ENCODE measurements at regions not wholly inside any gene's neighbourhood (a gene's known extent, or its start where the extent isn't known, plus 50 kb on each side); places are given as distances from the start of the nearest gene placed in this dataset.
"Not testable (repeated sequence)": the region's sequence is repeated elsewhere in the genome, so short reads cannot be mapped to it uniquely, and the experiment has no call there.

DNA sequence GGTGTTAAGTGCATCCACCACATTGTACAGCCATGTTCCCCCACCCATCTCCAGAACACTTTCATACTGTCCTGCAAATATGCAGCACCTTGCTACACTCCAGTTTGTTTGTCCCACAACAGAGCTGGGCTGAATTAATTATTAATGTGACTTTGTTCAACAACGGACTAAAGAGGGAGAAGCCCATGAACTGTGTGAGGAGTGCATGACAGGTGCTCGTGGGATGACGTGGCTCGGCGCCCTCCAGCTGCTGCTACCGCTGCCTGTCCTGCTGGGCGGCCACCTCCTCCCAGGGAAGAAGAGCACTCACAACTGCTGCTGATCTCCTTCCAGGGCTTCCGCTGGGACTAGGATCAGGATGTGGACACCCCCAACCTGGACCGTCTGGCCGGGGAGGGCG is 111.2 kb upstream of the DEFB108B start:
- H3K27ac ChIP-seq (ENCODE audit: low read length); H3K4me1 ChIP-seq (ENCODE audit: control insufficient read depth, insufficient read depth, low read length); H3K27me3 ChIP-seq (ENCODE audit: control insufficient read depth, insufficient read depth, low read length); H3K9me3 ChIP-seq (ENCODE audit: control insufficient read depth, insufficient read depth, low read length); H3K36me3 ChIP-seq (ENCODE audit: control insufficient read depth, insufficient read depth, low read length); H3K4me3 ChIP-seq (ENCODE audit: low read length); DNase-seq (ENCODE audit: low read depth, low spot score): not testable (repeated sequence)
- no CpG with 5 or more reads among the region's 11 CpGs for WGBS (ENCODE audit: insufficient coverage, insufficient read length)

DNA sequence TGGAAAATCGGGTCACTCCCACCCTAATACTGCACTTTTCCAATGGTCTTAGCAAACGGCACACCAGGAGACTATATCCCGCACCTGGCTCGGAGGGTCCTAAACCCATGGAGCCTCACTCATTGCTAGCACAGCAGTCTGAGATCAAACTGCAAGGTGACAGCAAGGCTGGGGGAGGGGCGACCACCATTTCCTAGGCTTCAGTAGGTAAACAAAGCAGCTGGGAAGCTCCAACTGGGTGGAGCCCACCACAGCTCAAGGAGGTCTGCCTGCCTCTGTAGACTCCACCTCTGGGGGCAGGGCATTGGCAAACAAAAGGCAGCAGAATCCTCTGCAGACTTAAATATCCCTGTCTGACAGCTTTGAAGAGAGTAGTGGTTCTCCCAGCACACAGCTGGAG is 109.0 kb upstream of the DEFB108B start:
- not testable (repeated sequence) for H3K4me1 ChIP-seq (ENCODE audit: control insufficient read depth, insufficient read depth, low read length); H3K27me3 ChIP-seq (ENCODE audit: control insufficient read depth, insufficient read depth, low read length); H3K9me3 ChIP-seq (ENCODE audit: control insufficient read depth, insufficient read depth, low read length); DNase-seq (ENCODE audit: low read depth, low spot score); H3K36me3 ChIP-seq (ENCODE audit: control insufficient read depth, insufficient read depth, low read length); H3K4me3 ChIP-seq (ENCODE audit: low read length); H3K27ac ChIP-seq (ENCODE audit: low read length)
- no CpG with 5 or more reads among the region's 5 CpGs for WGBS (ENCODE audit: insufficient coverage, insufficient read length)

DNA sequence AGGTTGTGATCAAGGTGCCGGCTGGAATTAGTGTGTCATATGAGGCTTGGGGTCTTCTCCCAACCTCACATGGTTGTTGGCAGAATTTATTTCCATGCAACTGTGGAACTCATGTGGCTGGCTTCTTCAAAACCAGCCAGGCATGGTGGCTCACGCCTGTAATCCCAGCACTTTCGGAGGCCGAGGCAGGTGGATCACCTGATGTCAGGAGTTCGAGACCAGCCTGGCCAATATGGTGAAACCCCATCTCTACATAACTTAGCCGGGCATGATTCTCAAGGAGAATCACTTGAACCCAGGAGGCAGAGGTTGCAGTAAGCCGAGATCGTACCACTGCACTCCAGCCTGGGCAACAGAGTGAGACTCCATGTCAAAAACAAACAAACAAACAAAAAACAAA is 102.3 kb upstream of the DEFB108B start:
- H3K27me3 ChIP-seq (ENCODE audit: control insufficient read depth, insufficient read depth, low read length); H3K4me1 ChIP-seq (ENCODE audit: control insufficient read depth, insufficient read depth, low read length); H3K9me3 ChIP-seq (ENCODE audit: control insufficient read depth, insufficient read depth, low read length); H3K4me3 ChIP-seq (ENCODE audit: low read length); DNase-seq (ENCODE audit: low read depth, low spot score); H3K27ac ChIP-seq (ENCODE audit: low read length); H3K36me3 ChIP-seq (ENCODE audit: control insufficient read depth, insufficient read depth, low read length): not testable (repeated sequence)
- WGBS (ENCODE audit: insufficient coverage, insufficient read length), result no CpG with 5 or more reads among the region's 8 CpGs

- no CpG with 5 or more reads among the region's 3 CpGs for WGBS (ENCODE audit: insufficient coverage, insufficient read length)
- H3K4me3 ChIP-seq (ENCODE audit: low read length), result not testable (repeated sequence)
Observed at GRCh38 chr11:71734368-71734767, 98.6 kb upstream of the DEFB108B start.

GRCh38 chr11:71738317-71738716 is 94.7 kb upstream of the DEFB108B start:
- not testable (repeated sequence) for H3K36me3 ChIP-seq (ENCODE audit: control insufficient read depth, insufficient read depth, low read length); H3K27me3 ChIP-seq (ENCODE audit: control insufficient read depth, insufficient read depth, low read length); H3K27ac ChIP-seq (ENCODE audit: low read length); DNase-seq (ENCODE audit: low read depth, low spot score); H3K4me1 ChIP-seq (ENCODE audit: control insufficient read depth, insufficient read depth, low read length); H3K9me3 ChIP-seq (ENCODE audit: control insufficient read depth, insufficient read depth, low read length); H3K4me3 ChIP-seq (ENCODE audit: low read length)
- no CpG with 5 or more reads among the region's 4 CpGs for WGBS (ENCODE audit: insufficient coverage, insufficient read length)

More at GRCh38 chr11:71734368-71734767, 98.6 kb upstream of the DEFB108B start:
- not testable (repeated sequence) for H3K27ac ChIP-seq (ENCODE audit: low read length); H3K9me3 ChIP-seq (ENCODE audit: control insufficient read depth, insufficient read depth, low read length); H3K4me1 ChIP-seq (ENCODE audit: control insufficient read depth, insufficient read depth, low read length); H3K27me3 ChIP-seq (ENCODE audit: control insufficient read depth, insufficient read depth, low read length); H3K36me3 ChIP-seq (ENCODE audit: control insufficient read depth, insufficient read depth, low read length); DNase-seq (ENCODE audit: low read depth, low spot score)

DNA sequence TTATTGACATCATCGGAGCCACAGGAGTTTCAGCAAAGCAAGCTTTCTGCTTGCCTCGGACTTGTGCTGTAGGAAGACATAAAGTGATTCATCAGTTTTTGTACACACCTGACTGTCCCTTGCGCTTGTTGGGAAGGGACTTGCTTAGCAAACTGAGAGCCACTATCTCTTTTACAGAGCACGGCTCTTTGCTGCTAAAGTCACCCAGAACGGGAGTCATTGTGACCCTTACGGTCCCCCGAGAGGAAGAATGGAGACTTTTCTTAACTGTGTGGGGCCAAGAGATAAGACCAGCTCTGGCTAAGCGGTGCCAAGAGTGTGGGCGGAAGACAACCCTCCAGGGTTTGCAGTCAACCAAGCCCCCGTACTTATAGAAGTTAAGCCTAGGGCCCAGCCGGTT is 89.6 kb upstream of the DEFB108B start:
- H3K4me3 ChIP-seq (ENCODE audit: low read length); H3K9me3 ChIP-seq (ENCODE audit: control insufficient read depth, insufficient read depth, low read length); DNase-seq (ENCODE audit: low read depth, low spot score); H3K27ac ChIP-seq (ENCODE audit: low read length); H3K36me3 ChIP-seq (ENCODE audit: control insufficient read depth, insufficient read depth, low read length); H3K27me3 ChIP-seq (ENCODE audit: control insufficient read depth, insufficient read depth, low read length); H3K4me1 ChIP-seq (ENCODE audit: control insufficient read depth, insufficient read depth, low read length): not testable (repeated sequence)
- WGBS (ENCODE audit: insufficient coverage, insufficient read length), result no CpG with 5 or more reads among the region's 11 CpGs

DNA sequence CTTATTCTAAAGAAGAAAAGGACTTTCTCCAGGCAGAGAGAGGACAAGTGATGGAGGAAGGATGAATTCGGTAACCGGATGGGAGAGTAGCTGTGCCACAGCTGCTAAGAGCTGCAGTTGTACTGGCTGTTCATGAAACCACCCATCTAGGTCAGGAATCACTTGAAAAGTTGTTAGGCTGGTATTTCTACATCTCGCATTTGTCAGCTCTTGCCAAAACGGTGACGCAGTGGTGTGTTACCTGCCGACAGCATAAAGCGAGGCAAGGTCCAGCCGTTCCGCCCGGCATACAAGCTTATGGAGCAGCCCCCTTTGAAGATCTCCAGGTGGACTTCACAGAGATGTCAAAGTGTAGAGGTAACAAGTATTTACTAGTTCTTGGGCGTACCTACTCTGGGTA is 87.3 kb upstream of the DEFB108B start:
- no CpG with 5 or more reads among the region's 11 CpGs for WGBS (ENCODE audit: insufficient coverage, insufficient read length)
- not testable (repeated sequence) for H3K9me3 ChIP-seq (ENCODE audit: control insufficient read depth, insufficient read depth, low read length); H3K27ac ChIP-seq (ENCODE audit: low read length); DNase-seq (ENCODE audit: low read depth, low spot score); H3K4me1 ChIP-seq (ENCODE audit: control insufficient read depth, insufficient read depth, low read length); H3K36me3 ChIP-seq (ENCODE audit: control insufficient read depth, insufficient read depth, low read length); H3K4me3 ChIP-seq (ENCODE audit: low read length); H3K27me3 ChIP-seq (ENCODE audit: control insufficient read depth, insufficient read depth, low read length)

DNA sequence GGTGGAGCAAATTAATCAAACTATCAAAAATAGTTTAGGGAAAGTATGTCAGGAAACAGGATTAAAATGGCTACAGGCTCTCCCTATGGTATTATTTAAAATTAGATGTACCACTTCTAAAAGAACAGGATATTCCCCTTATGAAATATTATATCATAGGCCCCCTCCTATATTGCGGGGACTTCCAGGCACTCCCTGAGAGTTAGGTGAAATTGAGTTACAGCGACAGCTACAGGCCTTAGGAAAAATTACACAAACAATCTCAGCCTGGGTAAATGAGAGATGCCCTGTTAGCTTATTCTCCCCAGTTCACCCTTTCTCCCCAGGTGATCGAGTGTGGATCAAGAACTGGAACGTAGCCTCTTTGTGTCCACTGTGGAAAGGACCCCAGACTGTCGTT is 86.7 kb upstream of the DEFB108B start:
- not testable (repeated sequence) for DNase-seq (ENCODE audit: low read depth, low spot score)

DNA sequence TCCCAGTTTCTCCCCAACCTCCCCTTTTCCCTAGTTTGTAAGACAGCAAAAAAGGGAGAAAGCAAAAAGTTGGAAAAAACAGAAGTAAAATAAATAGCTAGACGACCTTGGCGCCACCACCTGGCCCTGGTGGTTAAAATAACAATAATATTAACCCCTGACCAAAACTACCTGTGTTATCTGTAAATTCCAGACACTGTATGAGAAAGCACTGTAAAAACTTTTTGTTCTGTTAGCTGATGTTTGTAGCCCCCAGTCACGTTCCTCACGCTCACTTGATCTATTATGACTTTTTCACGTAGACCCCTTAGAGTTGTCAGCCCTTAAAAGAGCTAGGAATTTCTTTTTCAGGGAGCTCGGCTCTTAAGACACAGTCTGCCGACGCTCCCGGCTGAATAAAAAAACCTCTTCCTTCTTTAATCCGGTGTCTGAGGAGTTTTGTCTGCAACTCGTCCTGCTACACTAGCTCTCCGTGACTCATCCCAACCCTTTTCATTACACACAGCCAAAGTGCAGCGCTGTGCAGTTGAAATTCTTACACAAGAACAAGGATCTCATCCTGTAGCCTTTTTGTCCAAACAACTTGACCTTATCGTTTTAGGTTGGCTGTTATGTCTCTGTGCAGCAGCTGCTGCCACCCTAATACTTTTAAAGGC is 83.9 kb upstream of the DEFB108B start:
- H3K27ac ChIP-seq (ENCODE audit: low read length); H3K36me3 ChIP-seq (ENCODE audit: control insufficient read depth, insufficient read depth, low read length); H3K4me1 ChIP-seq (ENCODE audit: control insufficient read depth, insufficient read depth, low read length); H3K4me3 ChIP-seq (ENCODE audit: low read length); H3K9me3 ChIP-seq (ENCODE audit: control insufficient read depth, insufficient read depth, low read length); H3K27me3 ChIP-seq (ENCODE audit: control insufficient read depth, insufficient read depth, low read length); DNase-seq (ENCODE audit: low read depth, low spot score): not testable (repeated sequence)
- WGBS (ENCODE audit: insufficient coverage, insufficient read length), result no CpG with 5 or more reads among the region's 14 CpGs

More for the DNA sequence above, 86.7 kb upstream of the DEFB108B start:
- H3K36me3 ChIP-seq (ENCODE audit: control insufficient read depth, insufficient read depth, low read length); H3K9me3 ChIP-seq (ENCODE audit: control insufficient read depth, insufficient read depth, low read length); H3K27ac ChIP-seq (ENCODE audit: low read length); H3K27me3 ChIP-seq (ENCODE audit: control insufficient read depth, insufficient read depth, low read length); H3K4me3 ChIP-seq (ENCODE audit: low read length); H3K4me1 ChIP-seq (ENCODE audit: control insufficient read depth, insufficient read depth, low read length): not testable (repeated sequence)
- no CpG with 5 or more reads among the region's 5 CpGs for WGBS (ENCODE audit: insufficient coverage, insufficient read length)

GRCh38 chr11:71750908-71751307 is 82.1 kb upstream of the DEFB108B start:
- not testable (repeated sequence) for H3K36me3 ChIP-seq (ENCODE audit: control insufficient read depth, insufficient read depth, low read length); H3K27ac ChIP-seq (ENCODE audit: low read length); H3K4me1 ChIP-seq (ENCODE audit: control insufficient read depth, insufficient read depth, low read length); DNase-seq (ENCODE audit: low read depth, low spot score); H3K4me3 ChIP-seq (ENCODE audit: low read length); H3K9me3 ChIP-seq (ENCODE audit: control insufficient read depth, insufficient read depth, low read length); H3K27me3 ChIP-seq (ENCODE audit: control insufficient read depth, insufficient read depth, low read length)
- no CpG with 5 or more reads among the region's 11 CpGs for whole genome bisulfite sequencing (ENCODE audit: insufficient coverage, insufficient read length)

GRCh38 chr11:71764695-71765491 is 68.1 kb upstream of the DEFB108B start:
- H3K9me3 ChIP-seq (ENCODE audit: control insufficient read depth, insufficient read depth, low read length); H3K4me1 ChIP-seq (ENCODE audit: control insufficient read depth, insufficient read depth, low read length); H3K36me3 ChIP-seq (ENCODE audit: control insufficient read depth, insufficient read depth, low read length); H3K27ac ChIP-seq (ENCODE audit: low read length); H3K27me3 ChIP-seq (ENCODE audit: control insufficient read depth, insufficient read depth, low read length); DNase-seq (ENCODE audit: low read depth, low spot score); H3K4me3 ChIP-seq (ENCODE audit: low read length): not testable (repeated sequence)
- no CpG with 5 or more reads among the region's 20 CpGs for WGBS (ENCODE audit: insufficient coverage, insufficient read length)
